Hippocampal formation (tissue), 2 donors: ENCODE measurements at regions not wholly inside any gene's neighbourhood (a gene's known extent, or its start where the extent isn't known, plus 50 kb on each side); places are given as distances from the start of the nearest gene placed in this dataset.

Experiments
- DNase-seq, 2 donors: peaks; one replicate each; lab custom pipeline; 2025; lab: John Stamatoyannopoulos, UW

DNA sequence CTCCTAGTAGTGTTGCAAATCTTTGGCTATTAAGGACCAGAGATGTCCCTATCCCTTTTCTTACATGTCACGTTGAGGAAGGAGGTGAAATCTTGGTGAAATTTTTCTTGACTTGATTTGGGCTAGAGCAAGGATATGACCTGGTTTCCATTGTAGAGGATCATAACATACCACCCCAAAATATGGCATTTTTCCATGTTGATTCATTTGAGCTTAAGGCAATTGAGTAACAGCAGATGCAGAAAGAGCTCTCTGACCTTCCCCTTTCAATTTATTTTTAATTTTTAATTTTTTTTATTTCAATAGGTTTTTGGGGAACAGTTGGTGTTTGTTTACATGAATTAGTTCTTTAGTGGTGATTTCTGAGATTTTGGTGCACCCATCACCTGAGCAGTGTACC, 61.2 kb upstream of the MAP1B start:
- no peak for DNase-seq

DNA sequence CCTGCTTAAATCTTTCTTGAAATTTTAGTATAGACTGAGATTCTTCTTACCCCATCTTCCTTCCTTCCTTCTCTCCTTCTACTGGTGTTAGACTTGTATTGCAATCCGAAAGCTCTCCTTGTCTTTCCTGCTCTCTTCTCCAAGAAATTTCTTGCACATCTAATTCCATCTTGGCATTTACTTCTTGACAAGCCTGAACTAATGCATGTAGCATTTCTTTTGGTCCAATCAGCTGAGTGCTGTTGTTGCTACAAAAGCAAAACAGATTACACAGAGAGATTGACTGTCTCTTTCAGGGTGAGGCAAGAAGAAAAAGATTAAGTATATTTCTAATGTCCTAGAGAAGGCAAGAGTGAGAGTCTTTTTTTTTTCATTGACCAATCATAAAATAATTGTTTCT, 51.6 kb upstream of the MAP1B start:
- DNase-seq: no peak
